ENCODE measurements at regions not wholly inside any gene's neighbourhood (a gene's known extent, or its start where the extent isn't known, plus 50 kb on each side); places are given as distances from the start of the nearest gene placed in this dataset.

- Histone ChIP-seq H3K4me1 (ENCODE audit: insufficient read depth) (no peaks in the 10 kb centered on the region), H3K4me2 (no peak overlapping the region), H3K79me2 (no peaks in the 10 kb centered on the region), H2AFZ (no peak overlapping the region), H3K9me2 (replicated peaks; ENCODE audit: insufficient read depth) (no peaks in the 10 kb centered on the region), H3K9me3 (ENCODE audit: low read depth) (no peaks in the 10 kb centered on the region), H3K27ac (no peak overlapping the region), H3K36me3 (replicated peaks; ENCODE audit: insufficient read depth, low read depth) (no peaks in the 10 kb centered on the region), H3K27me3 (no peaks in the 10 kb centered on the region), H4K20me1 (ENCODE audit: insufficient read depth, poor library complexity, severe bottlenecking) (no peaks in the 10 kb centered on the region), H3K4me3 (no peak overlapping the region)
- TF ChIP-seq CTCF (IDR thresholded peaks at IDR 0.05; ENCODE audit: poor library complexity) (no peak), EZH2 (IDR thresholded peaks at IDR 0.05; ENCODE audit: borderline replicate concordance) (no peak), EZH2phosphoT487 (IDR thresholded peaks at IDR 0.05; ENCODE audit: low read depth, severe bottlenecking, unreplicated experiment) (no peak)
- 80% methylated on average over 4 of the region's 4 CpGs for WGBS (ENCODE audit: low lambda C conversion rate, missing lambda C conversion rate)
- DNase-seq (ENCODE audit: low spot score): no peak
Observed at GRCh38 chr12:59972905-59973304, 377.1 kb downstream of the SLC16A7 start.

- no peak for DNase-seq (ENCODE audit: low spot score)
- Histone ChIP-seq H3K4me2 (no peak overlapping the region), H3K36me3 (replicated peaks; ENCODE audit: insufficient read depth, low read depth) (no peaks in the 10 kb centered on the region), H4K20me1 (ENCODE audit: insufficient read depth, poor library complexity, severe bottlenecking) (no peaks in the 10 kb centered on the region), H3K79me2 (no peaks in the 10 kb centered on the region), H3K4me1 (ENCODE audit: insufficient read depth) (no peaks in the 10 kb centered on the region), H2AFZ (no peak overlapping the region), H3K27me3 (no peaks in the 10 kb centered on the region), H3K9me3 (ENCODE audit: low read depth) (no peaks in the 10 kb centered on the region), H3K4me3 (no peak overlapping the region), H3K27ac (no peak overlapping the region), H3K9me2 (replicated peaks; ENCODE audit: insufficient read depth) (no peaks in the 10 kb centered on the region)
- TF ChIP-seq EZH2phosphoT487 (IDR thresholded peaks at IDR 0.05; ENCODE audit: low read depth, severe bottlenecking, unreplicated experiment) (no peak), EZH2 (IDR thresholded peaks at IDR 0.05; ENCODE audit: borderline replicate concordance) (no peak), CTCF (IDR thresholded peaks at IDR 0.05; ENCODE audit: poor library complexity) (no peak)
- WGBS (ENCODE audit: low lambda C conversion rate, missing lambda C conversion rate): 75% methylated on average over 2 of the region's 2 CpGs
Observed at GRCh38 chr12:59973515-59973914, 377.7 kb downstream of the SLC16A7 start.

DNA sequence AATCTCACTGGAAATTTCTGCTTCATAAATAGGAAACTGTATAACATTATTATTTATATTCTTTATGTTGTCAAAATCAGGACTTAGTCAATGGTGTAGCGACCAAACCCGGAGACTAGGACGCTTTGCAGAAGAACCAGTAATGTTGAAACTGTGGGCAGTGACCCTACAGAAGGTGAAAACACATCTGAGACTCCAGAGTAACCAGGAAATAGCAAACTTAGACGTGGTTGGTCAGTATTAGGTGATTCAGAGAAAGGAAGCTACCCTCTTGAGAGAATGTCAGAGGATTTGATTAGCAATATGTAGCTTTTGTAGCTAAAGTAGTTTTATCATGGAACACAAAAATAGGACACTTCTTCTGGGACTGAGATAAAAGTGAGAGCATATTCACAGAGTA is 381.9 kb downstream of the SLC16A7 start:
- no peak overlapping the region for H2AFZ ChIP-seq
- no peaks in the 10 kb centered on the region for H3K4me1 ChIP-seq (ENCODE audit: insufficient read depth)
- no peaks in the 10 kb centered on the region for H3K79me2 ChIP-seq
- DNase-seq (ENCODE audit: low spot score): no peak
- H3K4me3 ChIP-seq: no peak overlapping the region
- WGBS (ENCODE audit: low lambda C conversion rate, missing lambda C conversion rate): 57% methylated on average over 4 of the region's 4 CpGs
- no peaks in the 10 kb centered on the region for H3K27me3 ChIP-seq
- no peaks in the 10 kb centered on the region for H4K20me1 ChIP-seq (ENCODE audit: insufficient read depth, poor library complexity, severe bottlenecking)
- H3K36me3 ChIP-seq (replicated peaks; ENCODE audit: insufficient read depth, low read depth): no peaks in the 10 kb centered on the region
- H3K4me2 ChIP-seq: no peak overlapping the region
- no peaks in the 10 kb centered on the region for H3K9me3 ChIP-seq (ENCODE audit: low read depth)
- TF ChIP-seq EZH2phosphoT487 (IDR thresholded peaks at IDR 0.05; ENCODE audit: low read depth, severe bottlenecking, unreplicated experiment) (no peak), CTCF (IDR thresholded peaks at IDR 0.05; ENCODE audit: poor library complexity) (no peak), EZH2 (IDR thresholded peaks at IDR 0.05; ENCODE audit: borderline replicate concordance) (no peak)
- no peaks in the 10 kb centered on the region for H3K9me2 ChIP-seq (replicated peaks; ENCODE audit: insufficient read depth)
- H3K27ac ChIP-seq: no peak overlapping the region

DNA sequence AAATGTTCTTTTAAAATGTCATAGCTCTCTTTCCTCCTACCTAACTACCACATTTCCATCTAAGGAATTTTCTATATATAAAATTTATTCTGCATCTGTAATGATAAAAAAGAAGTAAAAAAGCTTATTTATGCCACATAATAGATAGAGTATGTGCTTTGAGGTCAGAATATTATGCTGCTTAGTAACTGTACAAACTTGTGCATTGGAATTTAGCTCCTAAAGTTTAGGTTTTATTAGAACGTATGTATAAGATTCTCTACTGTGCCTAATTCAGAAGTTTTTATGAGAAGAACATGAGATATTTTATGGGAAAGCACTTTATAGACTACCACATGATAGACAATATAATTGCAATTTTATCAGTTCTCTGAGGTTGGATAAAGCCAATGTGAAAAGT is 384.6 kb downstream of the SLC16A7 start:
- Histone ChIP-seq H3K27me3 (no peaks in the 10 kb centered on the region), H3K9me2 (replicated peaks; ENCODE audit: insufficient read depth) (no peaks in the 10 kb centered on the region), H3K4me3 (no peak overlapping the region), H4K20me1 (ENCODE audit: insufficient read depth, poor library complexity, severe bottlenecking) (no peaks in the 10 kb centered on the region), H3K36me3 (replicated peaks; ENCODE audit: insufficient read depth, low read depth) (no peaks in the 10 kb centered on the region), H3K4me2 (no peak overlapping the region), H3K79me2 (no peaks in the 10 kb centered on the region), H3K4me1 (ENCODE audit: insufficient read depth) (no peaks in the 10 kb centered on the region), H3K27ac (no peak overlapping the region), H3K9me3 (ENCODE audit: low read depth) (no peaks in the 10 kb centered on the region), H2AFZ (no peak overlapping the region)
- no peak for TF ChIP-seq EZH2 (IDR thresholded peaks at IDR 0.05; ENCODE audit: borderline replicate concordance)
- TF ChIP-seq EZH2phosphoT487 (IDR thresholded peaks at IDR 0.05; ENCODE audit: low read depth, severe bottlenecking, unreplicated experiment): no peak
- TF ChIP-seq CTCF (IDR thresholded peaks at IDR 0.05; ENCODE audit: poor library complexity): no peak
- WGBS (ENCODE audit: low lambda C conversion rate, missing lambda C conversion rate): 60% methylated on average over 1 of the region's 1 CpG
- DNase-seq (ENCODE audit: low spot score): no peak

Measured in hepatocyte (in vitro differentiated cells).